Neuron (in vitro differentiated cells): ENCODE measurements at regions not wholly inside any gene's neighbourhood (a gene's known extent, or its start where the extent isn't known, plus 50 kb on each side); places are given as distances from the start of the nearest gene placed in this dataset.
A peak's percentile ranks its signal among the peaks of the same experiment; 100 is the strongest.

ENCODE experiments used
- H2AFZ ChIP-seq: one replicate; pipeline ENCODE4 v1.6.1; 2013; ENCODE audit warnings: low read depth, mild to moderate bottlenecking, inconsistent platforms, low read length, moderate library complexity
- H3K27me3 ChIP-seq: one replicate; pipeline ENCODE4 v1.6.1; 2013; ENCODE audit warnings: low read length; ENCODE audit not compliant: insufficient read depth
- H3K36me3 ChIP-seq: one replicate; pipeline ENCODE4 v1.6.1; 2013; ENCODE audit warnings: low read length; ENCODE audit not compliant: insufficient read depth
- H3K4me1 ChIP-seq: one replicate; pipeline ENCODE4 v1.6.1; 2013; ENCODE audit warnings: low read length; ENCODE audit not compliant: insufficient read depth
- H3K4me3 ChIP-seq: 2 replicates; pipeline ENCODE4 v1.5.1; 2013; ENCODE audit warnings: mild to moderate bottlenecking, low read length, moderate library complexity
- H3K9me3 ChIP-seq: one replicate; pipeline ENCODE4 v1.6.1; 2013; ENCODE audit warnings: low read length

GRCh38 chr3:99013777-99014315 lies 112.4 kb upstream of the DCBLD2 start:
- Histone ChIP-seq H3K36me3 (no peaks in the 10 kb centered on the region), H3K9me3 (no peaks in the 10 kb centered on the region), H3K27me3 (peaks cover 2% of the 10 kb centered on the region), H2AFZ (no peak overlapping the region), H3K4me1 (no peaks in the 10 kb centered on the region), H3K4me3 (no peak overlapping the region)

DNA sequence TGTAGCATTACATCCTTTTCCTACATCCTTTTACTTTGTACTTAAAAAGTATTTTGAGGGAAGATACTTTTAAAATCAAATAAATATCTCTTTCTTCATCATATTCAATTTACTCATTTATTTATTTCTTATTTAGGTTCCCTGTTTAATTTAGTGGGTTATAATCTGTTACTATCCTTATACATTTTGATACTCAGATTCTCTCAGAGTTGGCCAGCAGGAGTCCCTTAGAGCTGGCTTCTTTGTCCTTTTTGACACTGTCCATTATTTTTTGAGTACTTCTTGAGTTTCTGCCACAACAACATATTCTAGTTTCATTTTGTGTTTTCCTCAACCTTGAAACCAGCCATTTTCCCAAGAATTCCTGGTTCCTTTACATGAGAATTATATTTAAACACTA lies 111.6 kb upstream of the DCBLD2 start:
- Histone ChIP-seq H2AFZ (no peak overlapping the region), H3K36me3 (no peaks in the 10 kb centered on the region), H3K9me3 (no peaks in the 10 kb centered on the region), H3K4me1 (no peaks in the 10 kb centered on the region), H3K4me3 (no peak overlapping the region), H3K27me3 (peaks cover 2% of the 10 kb centered on the region)

DNA sequence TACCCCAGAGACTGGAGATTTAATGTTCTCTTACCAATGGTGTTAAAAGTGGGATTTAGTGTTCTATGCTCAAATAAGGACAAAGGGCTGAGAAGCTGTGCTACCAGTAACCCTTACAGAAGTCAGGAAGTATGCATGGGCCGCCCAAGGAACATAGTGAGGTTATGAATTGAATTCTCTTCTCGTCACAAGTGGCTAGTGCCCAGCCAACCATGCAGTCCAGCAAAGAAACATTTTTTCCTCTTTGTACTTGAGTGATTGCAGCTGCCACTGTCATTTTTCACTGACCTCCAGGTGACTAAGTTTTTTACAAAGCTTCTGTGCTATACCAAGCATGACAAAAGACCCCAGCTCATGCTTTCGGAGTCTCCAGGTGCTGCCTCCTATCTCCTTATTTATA lies 110.6 kb upstream of the DCBLD2 start:
- H3K9me3 ChIP-seq = no peaks in the 10 kb centered on the region
- no peaks in the 10 kb centered on the region for H3K27me3 ChIP-seq
- no peak overlapping the region for H2AFZ ChIP-seq
- no peaks in the 10 kb centered on the region for H3K36me3 ChIP-seq
- H3K4me1 ChIP-seq = no peaks in the 10 kb centered on the region
- H3K4me3 ChIP-seq = no peak overlapping the region

DNA sequence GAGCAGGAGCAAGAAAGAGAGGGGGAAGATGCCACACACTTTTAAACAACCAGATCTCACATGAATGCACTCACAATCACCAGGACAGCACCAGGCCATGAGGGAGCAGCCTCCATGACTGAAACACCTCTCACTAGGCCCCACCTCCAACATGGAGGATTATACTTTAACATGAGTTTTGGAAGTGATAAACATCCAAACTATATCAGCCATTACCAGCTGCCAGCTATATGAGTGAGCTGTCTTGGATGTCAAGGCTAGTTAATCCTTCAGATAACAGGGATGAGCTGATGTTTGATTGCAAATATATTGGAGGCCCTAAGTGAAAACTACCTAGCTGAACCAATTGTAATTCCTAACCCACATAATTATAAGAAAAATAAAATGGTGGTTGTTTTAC lies 108.4 kb upstream of the DCBLD2 start:
- Histone ChIP-seq H3K27me3 (no peaks in the 10 kb centered on the region), H3K9me3 (no peaks in the 10 kb centered on the region), H2AFZ (no peak overlapping the region), H3K4me1 (no peaks in the 10 kb centered on the region), H3K36me3 (no peaks in the 10 kb centered on the region), H3K4me3 (no peak overlapping the region)

- H3K27me3 ChIP-seq = no peaks in the 10 kb centered on the region
- H3K4me1 ChIP-seq = no peaks in the 10 kb centered on the region
- no peaks in the 10 kb centered on the region for H3K9me3 ChIP-seq
- no peaks in the 10 kb centered on the region for H3K36me3 ChIP-seq
- no peak overlapping the region for H3K4me3 ChIP-seq
- no peak overlapping the region for H2AFZ ChIP-seq
Observed at GRCh38 chr3:99006686-99007085, 105.2 kb upstream of the DCBLD2 start.

- H3K36me3 ChIP-seq = no peaks in the 10 kb centered on the region
- H3K4me1 ChIP-seq = no peaks in the 10 kb centered on the region
- no peak overlapping the region for H3K4me3 ChIP-seq
- no peak overlapping the region for H2AFZ ChIP-seq
- no peaks in the 10 kb centered on the region for H3K27me3 ChIP-seq
- no peaks in the 10 kb centered on the region for H3K9me3 ChIP-seq
Observed at GRCh38 chr3:98999675-99000074, 98.2 kb upstream of the DCBLD2 start.

GRCh38 chr3:98994128-98994762 lies 92.8 kb upstream of the DCBLD2 start:
- no peaks in the 10 kb centered on the region for H3K4me1 ChIP-seq
- H3K9me3 ChIP-seq = no peaks in the 10 kb centered on the region
- no peak overlapping the region for H3K4me3 ChIP-seq
- no peaks in the 10 kb centered on the region for H3K36me3 ChIP-seq
- H2AFZ ChIP-seq = no peak overlapping the region
- no peaks in the 10 kb centered on the region for H3K27me3 ChIP-seq

DNA sequence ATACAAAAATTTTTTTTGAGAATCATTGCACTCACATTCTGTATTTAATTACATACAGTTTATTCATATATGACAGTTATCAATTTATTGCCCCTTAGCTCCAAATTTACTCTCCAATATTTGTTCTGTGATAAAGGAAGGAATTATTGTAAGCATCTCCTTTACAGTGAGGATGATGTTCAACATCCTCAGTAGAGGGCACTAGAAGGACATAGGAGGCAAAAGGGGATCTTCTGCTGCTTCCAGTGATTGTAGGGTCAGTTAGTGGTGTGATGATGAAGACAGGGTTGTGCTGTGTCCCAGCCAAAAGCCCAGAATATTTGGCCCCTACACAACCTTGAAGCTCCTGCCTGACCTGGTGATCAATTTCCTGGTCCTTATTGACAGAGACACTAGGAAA lies 89.9 kb upstream of the DCBLD2 start:
- Histone ChIP-seq H3K4me1 (peaks cover 3% of the 10 kb centered on the region), H3K27me3 (no peaks in the 10 kb centered on the region), H3K36me3 (no peaks in the 10 kb centered on the region), H2AFZ (no peak overlapping the region), H3K9me3 (no peaks in the 10 kb centered on the region), H3K4me3 (no peak overlapping the region)

- H3K4me3 ChIP-seq = no peak overlapping the region
- no peaks in the 10 kb centered on the region for H3K27me3 ChIP-seq
- no peaks in the 10 kb centered on the region for H3K9me3 ChIP-seq
- H2AFZ ChIP-seq = no peak overlapping the region
- H3K4me1 ChIP-seq = peaks cover 10% of the 10 kb centered on the region
- H3K36me3 ChIP-seq = no peaks in the 10 kb centered on the region
Observed at GRCh38 chr3:98990657-98991056, 89.2 kb upstream of the DCBLD2 start.

DNA sequence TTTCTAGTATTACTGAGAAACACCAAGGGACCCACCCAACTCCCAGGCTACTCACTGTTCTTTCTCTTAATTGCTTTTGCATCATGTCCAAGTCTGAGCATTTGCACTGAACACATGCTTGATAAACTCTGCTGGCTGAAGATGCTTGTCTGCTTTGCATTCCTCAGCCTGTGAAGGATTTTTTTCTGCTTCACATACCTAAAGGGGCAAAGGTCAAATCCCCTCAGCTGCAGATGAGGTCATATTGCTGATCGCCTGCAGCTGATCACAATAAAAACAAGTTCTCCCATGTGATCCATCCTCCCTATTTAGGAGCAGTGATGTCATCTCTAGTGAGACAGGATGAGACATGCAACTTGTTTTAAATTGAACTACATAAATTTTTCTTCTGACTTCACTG lies 84.6 kb upstream of the DCBLD2 start:
- H3K27me3 ChIP-seq = no peaks in the 10 kb centered on the region
- peak overlapping the region; percentile 25 for H3K4me3 ChIP-seq
- H3K4me1 ChIP-seq = peaks cover 55% of the 10 kb centered on the region
- no peaks in the 10 kb centered on the region for H3K36me3 ChIP-seq
- no peaks in the 10 kb centered on the region for H3K9me3 ChIP-seq
- H2AFZ ChIP-seq = no peak overlapping the region

DNA sequence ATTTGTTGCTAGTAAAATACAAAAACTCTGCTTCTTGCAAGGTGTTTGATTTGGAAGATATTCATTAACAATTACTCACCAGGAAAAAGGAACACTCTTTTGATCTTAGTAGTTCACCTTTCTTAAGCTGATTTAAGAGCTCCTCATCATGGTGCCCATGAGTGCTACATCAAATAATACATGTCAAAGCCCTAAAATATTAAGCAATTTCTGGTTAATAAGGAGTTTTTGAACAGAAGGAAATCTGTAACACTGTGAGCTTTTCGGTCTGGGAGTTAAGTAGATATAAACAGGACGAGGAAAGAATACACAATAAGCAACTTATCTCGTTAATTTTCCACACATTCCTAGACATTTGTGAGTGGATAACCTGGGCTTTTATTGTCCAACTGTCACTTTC lies 83.9 kb upstream of the DCBLD2 start:
- H3K4me1 ChIP-seq = peaks cover 58% of the 10 kb centered on the region
- H3K4me3 ChIP-seq = peak overlapping the region; percentile 25
- H3K36me3 ChIP-seq = no peaks in the 10 kb centered on the region

GRCh38 chr3:98984024-98984423 lies 82.5 kb upstream of the DCBLD2 start:
- Histone ChIP-seq H3K4me3 (no peak overlapping the region), H3K36me3 (no peaks in the 10 kb centered on the region), H3K4me1 (peaks cover 58% of the 10 kb centered on the region), H3K27me3 (no peaks in the 10 kb centered on the region), H3K9me3 (no peaks in the 10 kb centered on the region), H2AFZ (no peak overlapping the region)

More for the DNA sequence above, 83.9 kb upstream of the DCBLD2 start:
- H3K9me3 ChIP-seq = no peaks in the 10 kb centered on the region
- H2AFZ ChIP-seq = no peak overlapping the region
- H3K27me3 ChIP-seq = no peaks in the 10 kb centered on the region

- no peaks in the 10 kb centered on the region for H3K9me3 ChIP-seq
- no peak overlapping the region for H2AFZ ChIP-seq
- peaks cover 63% of the 10 kb centered on the region for H3K4me1 ChIP-seq
- no peaks in the 10 kb centered on the region for H3K36me3 ChIP-seq
- no peak overlapping the region for H3K4me3 ChIP-seq
- no peaks in the 10 kb centered on the region for H3K27me3 ChIP-seq
Observed at GRCh38 chr3:98982351-98982750, 80.9 kb upstream of the DCBLD2 start.
